Endothelial cell of umbilical vein (primary cell): ENCODE measurements at regions not wholly inside any gene's neighbourhood (a gene's known extent, or its start where the extent isn't known, plus 50 kb on each side); places are given as distances from the start of the nearest gene placed in this dataset.

Source experiments
- BruUV-seq: library from RNA; stranded (reverse); fragments of 400-500 nt; replicated peaks from 2 replicates; lab custom pipeline; 2021; lab: Mats Ljungman, UMichigan
- CTCF ChIA-PET: fragments of 300-600, 350-600 bp; sonication (Branson Sonifier 250); formaldehyde crosslinking; loops from one replicate; lab custom pipeline; 2021; ENCODE audit warnings: antibody characterized with exemption, inconsistent platforms; lab: Charles Lee
- POLR2A ChIA-PET: fragments of 300-600, 350-600 bp; sonication (Branson Sonifier 250); formaldehyde crosslinking; loops from one replicate; lab custom pipeline; 2021; ENCODE audit warnings: antibody characterized with exemption, inconsistent platforms; lab: Charles Lee
- DNase-seq: peaks from one replicate; pipeline ENCODE4 v3.0.0-alpha.2; 2011; ENCODE audit warnings: low read depth, low spot score
- FAIRE-seq: peaks from 2 replicates; lab custom pipeline; 2011; peaks lifted over from hg19 to GRCh38; lab: Jason Lieb, UNC
- H2AFZ ChIP-seq: 2 replicates; pipeline ENCODE4 v1.6.0; 2012; ENCODE audit warnings: low read depth, low read length, control low read depth, inconsistent platforms
- H3K27ac ChIP-seq: 2 replicates; pipeline ENCODE4 v1.5.1; 2011; ENCODE audit warnings: low read depth, mild to moderate bottlenecking, control low read depth, low read length, moderate library complexity; ENCODE audit not compliant: insufficient read depth
- H3K27me3 ChIP-seq, 2 experiments: 2 replicates each; pipeline versions ENCODE4 v1.6.0 to v1.6.1; 2011; ENCODE audit warnings: low read length in 2 of 2, mixed read lengths in 1 of 2; ENCODE audit not compliant: control insufficient read depth in 2 of 2, insufficient read depth in 2 of 2
- H3K36me3 ChIP-seq, 2 experiments: 2 replicates in 1 of 2; 3 replicates in 1 of 2; pipeline ENCODE4 v1.5.1; 2011; ENCODE audit warnings: low read length in 2 of 2, mild to moderate bottlenecking in 1 of 2, moderate library complexity in 1 of 2; ENCODE audit not compliant: control insufficient read depth in 2 of 2, insufficient read depth in 2 of 2; ENCODE audit errors: extremely low read depth in 1 of 2
- H3K4me1 ChIP-seq: 3 replicates; pipeline ENCODE4 v1.5.1; 2011; ENCODE audit warnings: mild to moderate bottlenecking, low read length; ENCODE audit not compliant: control insufficient read depth, insufficient read depth; ENCODE audit errors: extremely low read depth
- H3K4me2 ChIP-seq: 2 replicates; pipeline ENCODE4 v1.6.1; 2011; ENCODE audit warnings: low read length, control low read depth, mixed read lengths; ENCODE audit not compliant: insufficient read depth
- H3K4me3 ChIP-seq, 3 experiments: fragments of 200-600 bp in 1 of 3; sonication (generic), shearing (Covaris generic) in 1 of 3; replicated peaks in 1 of 3; 2 replicates each; pipeline ENCODE4 v1.5.1; 2011 to 2016; ENCODE audit warnings: control low read depth in 3 of 3, low read length in 3 of 3, mild to moderate bottlenecking in 2 of 3, inconsistent platforms in 1 of 3, low read depth in 1 of 3, moderate library complexity in 1 of 3; ENCODE audit not compliant: insufficient read depth in 1 of 3
- H3K79me2 ChIP-seq: 2 replicates; pipeline ENCODE4 v1.6.0; 2012; ENCODE audit warnings: low read length, inconsistent platforms; ENCODE audit not compliant: control insufficient read depth, insufficient read depth
- H3K9ac ChIP-seq: replicated peaks from 2 replicates; pipeline ENCODE3; 2011; ENCODE audit warnings: low read length, control low read depth; ENCODE audit not compliant: insufficient read depth; ENCODE audit errors: extremely low read depth
- H3K9me1 ChIP-seq: replicated peaks from 3 replicates; pipeline ENCODE4 v1.6.0; 2011; ENCODE audit warnings: mild to moderate bottlenecking, low read length; ENCODE audit not compliant: control insufficient read depth, insufficient read depth; ENCODE audit errors: extremely low read depth
- H3K9me3 ChIP-seq: replicated peaks from 2 replicates; pipeline ENCODE4 v1.5.1; 2012; ENCODE audit warnings: low read length, inconsistent platforms; ENCODE audit not compliant: control insufficient read depth, insufficient read depth
- H4K20me1 ChIP-seq: replicated peaks from 2 replicates; pipeline ENCODE3; 2011; ENCODE audit warnings: mild to moderate bottlenecking, low read length; ENCODE audit not compliant: control insufficient read depth, insufficient read depth; ENCODE audit errors: extremely low read depth
- FOS ChIP-seq: IDR thresholded peaks from 2 replicates; pipeline ENCODE4 v1.6.1; 2011; ENCODE audit warnings: mild to moderate bottlenecking, low read length, moderate library complexity, borderline replicate concordance; ENCODE audit not compliant: insufficient read depth
- GATA2 ChIP-seq: IDR thresholded peaks from 2 replicates; pipeline ENCODE4 v1.7.0; 2011; ENCODE audit warnings: low read depth, mild to moderate bottlenecking, moderate library complexity, mixed read lengths, low read length; ENCODE audit not compliant: insufficient read length, insufficient read depth
- JUN ChIP-seq: IDR thresholded peaks from 2 replicates; pipeline ENCODE4 v1.6.1; 2011; ENCODE audit warnings: borderline replicate concordance, low read depth; ENCODE audit not compliant: insufficient read length, insufficient read depth
- MYC ChIP-seq: IDR thresholded peaks from one replicate; pipeline ENCODE4 v1.6.1; 2011; ENCODE audit warnings: mild to moderate bottlenecking, low read depth, low read length
- POLR2A ChIP-seq: IDR thresholded peaks from 2 replicates; pipeline ENCODE4 v1.6.1; 2012; ENCODE audit warnings: low read depth, mild to moderate bottlenecking, control low read depth, low read length
- POLR2AphosphoS5 ChIP-seq: IDR thresholded peaks from 2 replicates; pipeline ENCODE4 v1.6.1; 2012; ENCODE audit warnings: low read depth, mild to moderate bottlenecking, control low read depth, low read length, moderate library complexity; ENCODE audit not compliant: insufficient read depth
- dilution Hi-C: fragments of 300-500 bp; cut with MboI; formaldehyde crosslinking; loops from one replicate; pipeline ENCODE4 v1.15.0; 2019; ENCODE audit warnings: low sequenced_read_pairs; ENCODE audit not compliant: extremely low pct_ligation_motif_present
- intact Hi-C: fragments of 100-400 bp; cut with micrococcal nuclease; formaldehyde crosslinking; loops from one replicate; pipeline ENCODE4 v1.10.0; 2022
- TF ChIP-seq, protein P1 (sequence below): IDR thresholded peaks from 2 replicates; pipeline ENCODE4 v1.6.1; 2011; ENCODE audit not compliant: insufficient read depth, insufficient read length

DNA sequence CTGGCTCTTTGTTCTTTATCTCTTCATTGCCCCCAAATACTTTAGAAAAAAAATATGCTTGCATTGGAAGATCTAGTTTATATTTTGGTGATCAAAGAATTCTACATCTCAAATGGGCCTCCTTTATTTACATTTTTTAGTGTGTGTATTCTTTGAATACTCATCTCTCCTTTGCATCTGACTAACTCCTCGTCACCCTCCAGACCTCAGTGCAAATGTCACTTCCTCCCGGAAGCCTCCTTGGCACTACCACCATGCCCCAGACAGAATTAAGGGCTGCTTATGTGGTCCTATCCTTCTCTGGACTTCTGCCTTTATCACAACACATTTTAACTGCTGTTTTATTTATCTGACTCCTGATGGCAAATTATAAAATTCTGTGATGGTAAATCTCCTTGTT lies 52.0 kb upstream of the PPP1R3C start:
- Histone ChIP-seq H3K27me3 (peaks cover 5% of the 10 kb centered on the region in 2 experiments), H3K4me1 (no peaks in the 10 kb centered on the region), H3K36me3 (no peaks in the 10 kb centered on the region), H3K9ac (no peak overlapping the region), H3K27ac (no peak overlapping the region), H3K9me1 (no peaks in the 10 kb centered on the region), H3K9me3 (no peaks in the 10 kb centered on the region), H3K4me3 (no peak overlapping the region), H2AFZ (no peak overlapping the region), H4K20me1 (no peaks in the 10 kb centered on the region), H3K79me2 (no peaks in the 10 kb centered on the region), H3K4me2 (no peak overlapping the region)
- intact Hi-C loops, result no loop called here
- ChIA-PET POLR2A (no interaction called here), CTCF (interaction anchor here (1.2 to 1.3 kb wide), 2 partner anchors 16 to 49 kb away, joined by 3 read pairs; no protein-coding TSS in a partner anchor)
- FAIRE-seq, result no peak
- no peak for TF ChIP-seq GATA2
- no peak for TF ChIP-seq POLR2AphosphoS5
- TF ChIP-seq, protein P1, sequence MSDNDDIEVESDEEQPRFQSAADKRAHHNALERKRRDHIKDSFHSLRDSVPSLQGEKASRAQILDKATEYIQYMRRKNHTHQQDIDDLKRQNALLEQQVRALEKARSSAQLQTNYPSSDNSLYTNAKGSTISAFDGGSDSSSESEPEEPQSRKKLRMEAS, result no peak
- TF ChIP-seq MYC, result no peak
- dilution Hi-C loops, result no loop called here
- no TSS peak for BruUV-seq
- DNase-seq, result no peak

DNA sequence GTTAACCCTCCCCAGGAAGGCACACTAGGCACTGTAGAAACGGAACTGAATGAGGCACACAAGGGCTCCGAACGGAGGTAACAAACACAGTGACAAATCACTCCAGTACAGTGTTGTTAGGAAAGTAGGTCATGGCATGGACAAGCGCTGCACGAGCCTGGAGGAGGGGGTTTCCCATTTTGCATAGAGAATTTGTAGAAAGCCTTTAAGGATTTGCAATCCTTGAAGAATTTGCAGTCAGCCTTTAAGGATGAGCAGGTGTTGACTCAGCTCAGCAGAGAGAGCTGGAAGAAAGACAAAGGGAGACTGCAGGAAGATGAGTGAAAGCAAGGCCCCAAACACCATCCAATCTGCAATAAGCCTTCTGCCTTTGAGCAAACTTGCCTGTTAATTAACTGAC lies 51.1 kb upstream of the PPP1R3C start:
- Histone ChIP-seq H3K4me3 (no peak overlapping the region), H3K9me3 (no peaks in the 10 kb centered on the region), H2AFZ (no peak overlapping the region), H3K27me3 (peaks cover 4 to 5% of the 10 kb centered on the region in 2 experiments), H3K36me3 (no peaks in the 10 kb centered on the region), H3K79me2 (no peaks in the 10 kb centered on the region), H3K4me1 (no peaks in the 10 kb centered on the region), H3K4me2 (no peak overlapping the region), H4K20me1 (no peaks in the 10 kb centered on the region), H3K9ac (no peak overlapping the region), H3K27ac (no peak overlapping the region), H3K9me1 (no peaks in the 10 kb centered on the region)
- intact Hi-C loops, result no loop called here
- dilution Hi-C loops, result no loop called here
- no peak for FAIRE-seq
- ChIA-PET POLR2A (no interaction called here), CTCF (interaction anchor here (1.2 to 1.3 kb wide), 2 partner anchors 16 to 49 kb away, joined by 3 read pairs; no protein-coding TSS in a partner anchor)
- no peak for DNase-seq
- BruUV-seq, result no TSS peak
- TF ChIP-seq, protein P1, result no peak
- TF ChIP-seq POLR2AphosphoS5, result no peak
- TF ChIP-seq JUN, result no peak
- no peak for TF ChIP-seq FOS
- TF ChIP-seq POLR2A, result no peak
- no peak for TF ChIP-seq GATA2
